Neural cell (in vitro differentiated cells): ENCODE measurements at regions not wholly inside any gene's neighbourhood (a gene's known extent, or its start where the extent isn't known, plus 50 kb on each side); places are given as distances from the start of the nearest gene placed in this dataset.

Experiments
- H2AFZ ChIP-seq: fragments of 200-600, 300-800 bp; sonication (generic), shearing (Covaris generic); 2 replicates; pipeline ENCODE4 v1.6.0; 2014; ENCODE audit warnings: low read depth, mild to moderate bottlenecking, antibody characterized with exemption, low read length, moderate library complexity
- H3F3A ChIP-seq: fragments of 200-600 bp; shearing (Covaris generic); 2 replicates; pipeline ENCODE4 v1.6.1; 2016; ENCODE audit warnings: mild to moderate bottlenecking, moderate library complexity, mixed read lengths, antibody characterized with exemption, low read length; ENCODE audit not compliant: insufficient read depth, poor library complexity, severe bottlenecking
- H3K27ac ChIP-seq: fragments of 200-600, 300-800 bp; sonication (generic), shearing (Covaris generic); 2 replicates; pipeline ENCODE4 v1.5.1; 2014; ENCODE audit warnings: mild to moderate bottlenecking, low read length, moderate library complexity
- H3K27me3 ChIP-seq: fragments of 300-800, 200-600 bp; sonication (generic), shearing (Covaris generic); 2 replicates; pipeline ENCODE4 v1.6.0; 2014; ENCODE audit warnings: mild to moderate bottlenecking, low read depth, low read length, moderate library complexity; ENCODE audit not compliant: insufficient read depth
- H3K36me3 ChIP-seq: fragments of 300-800, 200-600 bp; sonication (generic), shearing (Covaris generic); 2 replicates; pipeline ENCODE4 v1.5.1; 2014; ENCODE audit warnings: mild to moderate bottlenecking, antibody characterized with exemption, low read length, moderate library complexity; ENCODE audit not compliant: insufficient read depth
- H3K4me2 ChIP-seq: fragments of 300-800, 200-600 bp; sonication (generic), shearing (Covaris generic); 2 replicates; pipeline ENCODE4 v1.6.0; 2014; ENCODE audit warnings: mild to moderate bottlenecking, low read length
- H3K4me3 ChIP-seq: fragments of 300-800, 200-600 bp; sonication (generic), shearing (Covaris generic); 2 replicates; pipeline ENCODE4 v1.5.1; 2014; ENCODE audit warnings: mild to moderate bottlenecking, low read length, moderate library complexity
- H3K79me2 ChIP-seq: fragments of 200-600 bp; shearing (Covaris generic); replicated peaks from 2 replicates; pipeline ENCODE4 v1.6.0; 2014; ENCODE audit warnings: mild to moderate bottlenecking, low read length, moderate library complexity; ENCODE audit not compliant: insufficient read depth
- H3K9ac ChIP-seq: fragments of 300-800, 200-600 bp; sonication (generic), shearing (Covaris generic); 2 replicates; pipeline ENCODE4 v1.6.1; 2016; ENCODE audit warnings: mild to moderate bottlenecking, low read length, mixed read lengths
- H3K9me2 ChIP-seq: fragments of 200-600 bp; shearing (Covaris generic); 2 replicates; pipeline ENCODE4 v1.6.1; 2016; ENCODE audit warnings: mild to moderate bottlenecking, low read length, mixed read lengths; ENCODE audit not compliant: insufficient read depth
- H3K9me3 ChIP-seq: fragments of 200-600, 300-800 bp; sonication (generic), shearing (Covaris generic); 2 replicates; pipeline ENCODE4 v1.6.1; 2016; ENCODE audit warnings: mild to moderate bottlenecking, mixed run types, low read length, moderate library complexity, mixed read lengths
- H4K20me1 ChIP-seq: fragments of 200-600 bp; shearing (Covaris generic); 2 replicates; pipeline ENCODE4 v1.6.1; 2016; ENCODE audit warnings: mild to moderate bottlenecking, mixed run types; ENCODE audit not compliant: insufficient read depth
- EP300 ChIP-seq: fragments of 450-650 bp; conservative IDR thresholded peaks from 2 replicates; pipeline ENCODE4 v1.6.1; 2014; ENCODE audit warnings: antibody characterized with exemption, mild to moderate bottlenecking, moderate library complexity; ENCODE audit not compliant: poor library complexity, severe bottlenecking
- EZH2 ChIP-seq: fragments of 200-600, 300-800 bp; shearing (Covaris generic), sonication (generic); IDR thresholded peaks from 2 replicates; pipeline ENCODE4 v1.6.1; 2014; ENCODE audit warnings: antibody characterized with exemption, low read length, borderline replicate concordance, mild to moderate bottlenecking; ENCODE audit not compliant: insufficient read depth, poor library complexity, severe bottlenecking
- MXI1 ChIP-seq: fragments of 450-650 bp; conservative IDR thresholded peaks from 2 replicates; pipeline ENCODE4 v1.6.1; 2014; ENCODE audit warnings: antibody characterized with exemption, mild to moderate bottlenecking; ENCODE audit not compliant: poor library complexity, severe bottlenecking
- POLR2AphosphoS5 ChIP-seq: IDR thresholded peaks from 2 replicates; pipeline ENCODE4 v1.6.1; 2012
- RAD21 ChIP-seq: fragments of 450-650 bp; conservative IDR thresholded peaks from 2 replicates; pipeline ENCODE4 v1.6.1; 2014; ENCODE audit warnings: antibody characterized with exemption, mild to moderate bottlenecking, moderate library complexity
- REST ChIP-seq: IDR thresholded peaks from 2 replicates; pipeline ENCODE4 v1.6.1; 2012; ENCODE audit warnings: borderline replicate concordance
- SMC3 ChIP-seq: fragments of 450-650 bp; conservative IDR thresholded peaks from 2 replicates; pipeline ENCODE4 v1.6.1; 2014; ENCODE audit warnings: antibody characterized with exemption, mild to moderate bottlenecking, moderate library complexity; ENCODE audit not compliant: poor library complexity
- TAF1 ChIP-seq: IDR thresholded peaks from 2 replicates; pipeline ENCODE4 v1.6.1; 2012; ENCODE audit warnings: low read depth
- TF ChIP-seq, protein P1 (sequence below): fragments of 450-650 bp; IDR thresholded peaks from 2 replicates; pipeline ENCODE4 v1.5.1; 2014; ENCODE audit warnings: antibody characterized with exemption, mild to moderate bottlenecking, moderate library complexity; ENCODE audit not compliant: poor library complexity, severe bottlenecking

DNA sequence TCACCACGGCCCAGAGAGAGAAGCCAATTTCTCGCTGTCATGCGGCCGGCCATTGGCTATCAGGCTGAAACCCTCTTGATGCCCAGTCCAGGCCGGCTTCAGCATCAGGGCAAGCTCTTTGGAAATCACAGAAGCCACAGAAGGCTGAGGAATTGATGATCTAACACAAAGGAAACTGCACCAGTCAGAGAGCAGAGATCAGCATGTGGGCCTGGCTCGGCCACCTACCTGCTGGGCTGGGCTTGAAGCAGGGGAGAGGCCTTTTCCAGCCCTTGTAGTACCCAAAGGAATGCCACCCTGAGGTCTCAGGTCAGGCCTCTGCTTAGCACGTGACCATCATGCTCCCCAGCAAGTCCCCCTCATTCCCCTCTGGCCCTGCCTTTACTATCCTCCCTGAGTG, 119.1 kb downstream of the TLE3 start:
- TF ChIP-seq TAF1 (no peak), REST (no peak), SMC3 (no peak), EZH2 (no peak), MXI1 (no peak), RAD21 (no peak), EP300 (no peak), POLR2AphosphoS5 (no peak)
- no peaks in the 10 kb centered on the region for H3K79me2 ChIP-seq
- no peak overlapping the region for H3K4me3 ChIP-seq
- H3K27me3 ChIP-seq = no peaks in the 10 kb centered on the region
- no peak overlapping the region for H3K4me2 ChIP-seq
- no peak overlapping the region for H2AFZ ChIP-seq
- no peak overlapping the region for H3K27ac ChIP-seq
- no peak overlapping the region for H3K9ac ChIP-seq
- H3F3A ChIP-seq = no peaks in the 10 kb centered on the region
- H4K20me1 ChIP-seq = no peaks in the 10 kb centered on the region
- no peaks in the 10 kb centered on the region for H3K9me3 ChIP-seq
- no peaks in the 10 kb centered on the region for H3K9me2 ChIP-seq
- H3K36me3 ChIP-seq = no peaks in the 10 kb centered on the region

DNA sequence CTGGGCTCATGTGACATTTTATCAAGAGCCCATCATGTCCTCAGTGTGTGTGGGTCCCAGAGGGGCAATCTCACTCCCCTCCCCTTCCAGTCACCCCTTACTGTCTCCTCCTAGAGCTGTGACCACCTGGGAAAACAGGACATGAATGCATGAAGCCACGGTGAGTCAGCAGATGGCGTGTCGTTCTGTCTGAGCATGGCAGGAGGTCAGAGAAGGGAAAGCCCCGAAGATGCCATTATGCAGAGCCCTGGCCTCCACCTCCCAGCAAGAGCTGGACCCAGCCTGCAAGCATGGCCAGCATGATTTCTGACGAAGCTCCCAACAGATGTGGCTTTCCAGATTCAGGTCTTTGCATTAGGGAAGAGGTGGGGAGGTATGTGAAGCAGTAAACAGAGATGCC, 118.5 kb downstream of the TLE3 start:
- Histone ChIP-seq H3K27ac (no peak overlapping the region), H3K27me3 (no peaks in the 10 kb centered on the region), H4K20me1 (no peaks in the 10 kb centered on the region), H3K79me2 (no peaks in the 10 kb centered on the region), H3K9ac (no peak overlapping the region), H3K36me3 (no peaks in the 10 kb centered on the region), H3K4me2 (no peak overlapping the region), H3K9me3 (no peaks in the 10 kb centered on the region), H2AFZ (no peak overlapping the region), H3K4me3 (no peak overlapping the region), H3F3A (no peaks in the 10 kb centered on the region), H3K9me2 (no peaks in the 10 kb centered on the region)
- TF ChIP-seq EZH2 = no peak
- no peak for TF ChIP-seq REST
- no peak for TF ChIP-seq SMC3
- no peak for TF ChIP-seq MXI1
- TF ChIP-seq EP300 = no peak
- TF ChIP-seq RAD21 = no peak
- TF ChIP-seq POLR2AphosphoS5 = no peak
- no peak for TF ChIP-seq TAF1
- TF ChIP-seq, protein P1, sequence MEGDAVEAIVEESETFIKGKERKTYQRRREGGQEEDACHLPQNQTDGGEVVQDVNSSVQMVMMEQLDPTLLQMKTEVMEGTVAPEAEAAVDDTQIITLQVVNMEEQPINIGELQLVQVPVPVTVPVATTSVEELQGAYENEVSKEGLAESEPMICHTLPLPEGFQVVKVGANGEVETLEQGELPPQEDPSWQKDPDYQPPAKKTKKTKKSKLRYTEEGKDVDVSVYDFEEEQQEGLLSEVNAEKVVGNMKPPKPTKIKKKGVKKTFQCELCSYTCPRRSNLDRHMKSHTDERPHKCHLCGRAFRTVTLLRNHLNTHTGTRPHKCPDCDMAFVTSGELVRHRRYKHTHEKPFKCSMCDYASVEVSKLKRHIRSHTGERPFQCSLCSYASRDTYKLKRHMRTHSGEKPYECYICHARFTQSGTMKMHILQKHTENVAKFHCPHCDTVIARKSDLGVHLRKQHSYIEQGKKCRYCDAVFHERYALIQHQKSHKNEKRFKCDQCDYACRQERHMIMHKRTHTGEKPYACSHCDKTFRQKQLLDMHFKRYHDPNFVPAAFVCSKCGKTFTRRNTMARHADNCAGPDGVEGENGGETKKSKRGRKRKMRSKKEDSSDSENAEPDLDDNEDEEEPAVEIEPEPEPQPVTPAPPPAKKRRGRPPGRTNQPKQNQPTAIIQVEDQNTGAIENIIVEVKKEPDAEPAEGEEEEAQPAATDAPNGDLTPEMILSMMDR = no peak
